Stimulated activated CD4-positive, alpha-beta T cell treated with anti-CD3 and anti-CD28 coated beads, Interleukin-4, amount 100 ng/mL, for 24 hours (primary cell): ENCODE measurements at regions not wholly inside any gene's neighbourhood (a gene's known extent, or its start where the extent isn't known, plus 50 kb on each side); places are given as distances from the start of the nearest gene placed in this dataset.
"Not testable (repeated sequence)": the region's sequence is repeated elsewhere in the genome, so short reads cannot be mapped to it uniquely, and the experiment has no call there.

Experiments used
- DNase-seq: peaks from one replicate; pipeline ENCODE4 v3.0.0-alpha.2; 2020

- no peak for DNase-seq
Measured at GRCh38 chr4:14335872-14336271, 666.4 kb upstream of the CPEB2 start.

DNA sequence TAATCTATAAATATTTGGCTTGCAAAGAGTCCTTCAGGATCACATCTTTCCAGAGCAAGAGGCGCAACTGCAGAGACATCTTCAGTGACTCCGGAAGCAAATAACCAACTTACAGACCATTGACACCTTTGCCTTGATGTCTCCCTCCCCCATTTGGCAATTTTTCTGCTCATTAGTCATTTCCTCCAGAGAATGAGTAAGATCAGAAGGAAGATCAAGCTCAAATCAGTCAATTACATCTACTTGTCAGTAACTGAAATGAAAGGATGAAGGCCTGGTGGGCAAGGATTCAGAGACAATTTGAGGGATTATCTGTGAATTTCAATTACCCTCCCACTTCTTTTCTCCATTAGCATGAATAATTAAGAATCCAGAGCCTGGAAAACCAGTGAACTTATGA is 665.6 kb upstream of the CPEB2 start:
- no peak for DNase-seq

DNA sequence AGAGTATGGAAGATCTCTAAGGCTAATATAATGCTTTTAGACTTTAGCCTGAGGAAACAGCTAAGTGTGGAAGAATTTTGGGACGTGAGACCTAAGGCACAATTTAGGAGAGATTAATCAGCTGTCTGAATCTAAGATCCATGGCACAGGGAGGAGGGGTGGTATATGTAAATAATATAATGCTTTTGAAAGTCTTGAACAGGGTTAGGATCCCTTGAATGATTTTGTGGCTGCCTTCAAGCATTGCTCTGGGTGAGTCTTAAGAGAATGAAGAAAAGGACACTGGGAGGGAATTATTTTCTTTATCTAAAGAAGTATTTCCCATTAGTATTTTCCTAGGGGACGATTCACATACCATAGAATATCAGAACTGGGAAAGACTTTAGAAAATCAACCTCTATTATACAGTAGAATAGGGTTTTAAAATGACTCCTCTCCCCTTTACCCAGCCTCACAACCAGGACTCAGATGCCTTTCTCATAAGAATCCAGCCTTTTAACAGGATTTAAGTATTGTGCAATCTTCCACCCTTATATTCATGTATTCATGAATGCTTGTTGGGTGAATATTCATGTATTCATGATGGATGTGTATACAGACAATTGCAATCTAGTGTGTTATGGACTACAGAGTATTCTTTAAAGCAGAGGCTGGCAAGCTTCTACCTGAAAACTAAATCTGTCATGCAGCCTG is 664.2 kb upstream of the CPEB2 start:
- no peak for DNase-seq

- no peak for DNase-seq
Measured at GRCh38 chr4:14338585-14339265, 663.6 kb upstream of the CPEB2 start.

GRCh38 chr4:14339715-14340114 is 662.6 kb upstream of the CPEB2 start:
- DNase-seq: no peak

- no peak for DNase-seq
Measured at GRCh38 chr4:14340321-14340720, 662.0 kb upstream of the CPEB2 start.

DNA sequence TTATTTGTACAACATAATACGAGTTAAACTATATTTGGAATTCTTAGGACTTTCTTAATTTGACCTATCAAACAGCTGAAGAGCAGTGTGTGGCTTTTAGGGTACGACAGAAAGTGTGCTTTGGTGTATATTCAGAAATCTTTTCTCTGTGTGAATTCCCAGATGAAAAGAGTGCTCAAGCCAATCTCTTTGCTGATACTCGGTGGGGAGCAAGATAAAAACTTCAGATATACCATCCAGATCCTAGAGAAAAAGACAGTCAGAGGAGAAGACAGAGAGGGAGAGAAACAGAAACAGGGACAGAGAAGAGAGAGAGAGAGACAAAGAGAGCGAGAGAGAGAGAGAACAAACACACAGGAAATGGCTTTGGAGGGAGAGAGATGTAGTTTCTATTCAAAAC is 658.3 kb upstream of the CPEB2 start:
- no peak for DNase-seq

DNA sequence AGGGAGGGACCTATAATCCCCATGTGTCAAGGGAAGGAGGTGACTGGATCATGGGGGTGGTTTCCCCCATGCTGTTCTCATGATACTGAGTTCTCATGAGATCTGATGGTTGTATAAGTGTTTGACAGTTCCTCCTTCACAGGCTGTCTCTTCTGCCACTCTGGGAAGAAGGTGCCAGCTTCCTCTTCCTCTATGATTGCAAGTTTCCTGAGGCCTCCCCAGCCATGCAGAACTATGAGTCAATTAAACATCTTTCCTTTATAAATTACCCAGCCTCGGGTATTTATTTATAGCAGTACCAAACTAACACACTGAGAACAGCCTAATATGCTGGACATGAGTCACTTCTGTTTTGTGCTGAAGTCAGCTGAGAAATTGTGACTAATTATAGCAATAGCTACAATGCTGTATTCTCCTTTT is 656.9 kb upstream of the CPEB2 start:
- no peak for DNase-seq

GRCh38 chr4:14347526-14347925 is 654.8 kb upstream of the CPEB2 start:
- no peak for DNase-seq

GRCh38 chr4:14348506-14348905 is 653.8 kb upstream of the CPEB2 start:
- no peak for DNase-seq

DNA sequence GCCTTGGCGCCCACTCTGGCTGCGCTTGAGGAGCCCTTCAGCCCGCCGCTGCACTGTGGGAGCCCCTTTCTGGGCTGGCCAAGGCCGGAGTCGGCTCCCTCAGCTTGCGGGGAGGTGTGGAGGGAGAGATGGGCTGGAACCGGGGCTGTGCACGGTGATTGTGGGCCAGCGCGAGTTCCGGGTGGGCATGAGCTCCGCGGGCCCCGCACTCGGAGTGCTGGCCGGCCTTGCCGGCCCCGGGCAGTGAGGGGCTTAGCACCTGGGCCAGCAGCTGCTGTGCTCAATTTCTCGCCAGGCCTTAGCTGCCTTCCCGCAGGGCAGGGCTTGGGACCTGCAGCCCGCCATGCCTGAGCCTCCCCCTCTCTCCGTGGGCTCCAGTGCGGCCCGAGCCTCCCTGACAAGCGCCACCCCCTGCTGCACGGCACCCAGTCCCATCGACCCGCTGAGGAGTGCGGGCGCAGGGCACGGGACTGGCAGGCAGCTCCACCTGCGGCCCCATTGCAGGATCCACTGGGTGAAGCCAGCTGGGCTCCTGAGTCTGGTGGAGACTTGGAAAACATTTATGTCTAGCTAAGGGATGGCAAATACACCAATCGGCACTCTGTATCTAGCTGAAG is 643.6 kb upstream of the CPEB2 start:
- not testable (repeated sequence) for DNase-seq

GRCh38 chr4:14359991-14360390 is 642.3 kb upstream of the CPEB2 start:
- no peak for DNase-seq

DNA sequence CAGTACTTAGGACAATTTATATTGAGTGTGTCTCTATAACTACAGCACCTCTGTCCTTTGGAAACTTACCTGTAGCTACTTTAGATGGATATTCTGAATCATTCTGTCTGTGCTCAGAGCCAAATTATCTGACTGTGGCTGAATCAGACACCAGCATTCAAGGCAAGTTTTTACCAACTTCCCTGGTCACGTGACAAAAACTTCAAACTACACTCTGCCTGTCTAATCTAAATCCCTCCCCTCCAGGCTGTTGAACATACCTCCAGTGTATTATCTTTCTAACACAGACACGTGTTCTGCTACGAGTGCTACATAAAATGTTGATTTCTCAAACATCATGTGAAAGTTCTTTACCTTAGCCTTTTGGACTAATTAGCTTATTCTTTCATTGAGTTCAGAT is 641.2 kb upstream of the CPEB2 start:
- DNase-seq: no peak

DNA sequence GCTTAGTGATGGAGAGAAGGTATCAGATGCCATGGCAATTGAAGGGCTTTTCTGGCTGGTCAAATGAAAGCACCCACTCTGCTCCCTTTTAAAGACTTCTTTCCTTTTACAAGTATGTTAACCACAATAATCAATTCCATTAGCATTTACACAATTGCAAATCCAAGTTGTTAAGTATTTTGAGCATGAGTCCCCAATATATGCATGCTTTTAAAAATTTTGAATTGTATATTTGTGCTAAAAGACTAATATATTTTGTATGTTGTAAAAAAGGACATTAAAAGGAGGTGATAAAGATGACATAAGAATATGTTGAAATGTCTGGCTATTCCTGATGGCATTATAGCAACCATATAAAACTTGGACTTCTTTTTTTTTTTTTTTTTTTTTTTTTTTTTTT is 639.9 kb upstream of the CPEB2 start:
- no peak for DNase-seq

DNA sequence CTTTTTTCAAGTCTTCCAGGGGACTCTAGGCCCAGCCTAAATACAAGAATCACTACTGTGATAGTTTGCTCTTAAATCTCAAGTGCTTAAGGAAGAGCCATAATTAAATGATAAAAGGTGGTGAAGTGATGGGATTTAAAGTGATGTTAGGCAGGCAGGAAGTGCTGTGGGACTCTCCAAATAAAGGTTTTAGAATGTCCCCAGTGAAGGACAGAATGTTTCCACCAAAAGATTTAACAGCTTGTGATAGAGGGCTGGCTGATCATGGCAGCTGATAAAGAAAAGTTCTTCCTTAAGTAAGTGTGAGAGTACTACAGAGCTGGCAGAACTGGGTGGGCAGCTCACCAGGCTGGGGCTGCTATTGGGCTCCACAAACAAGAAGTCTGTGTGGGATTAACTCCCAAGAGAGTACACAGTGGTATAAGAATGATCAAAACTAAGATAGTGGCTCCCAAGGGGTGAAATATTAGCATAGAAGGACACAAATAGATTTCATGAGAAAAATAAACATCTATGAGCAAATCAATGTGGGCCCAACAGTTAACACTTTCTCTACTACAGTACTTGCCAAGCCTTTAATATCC is 637.2 kb upstream of the CPEB2 start:
- no peak for DNase-seq

DNA sequence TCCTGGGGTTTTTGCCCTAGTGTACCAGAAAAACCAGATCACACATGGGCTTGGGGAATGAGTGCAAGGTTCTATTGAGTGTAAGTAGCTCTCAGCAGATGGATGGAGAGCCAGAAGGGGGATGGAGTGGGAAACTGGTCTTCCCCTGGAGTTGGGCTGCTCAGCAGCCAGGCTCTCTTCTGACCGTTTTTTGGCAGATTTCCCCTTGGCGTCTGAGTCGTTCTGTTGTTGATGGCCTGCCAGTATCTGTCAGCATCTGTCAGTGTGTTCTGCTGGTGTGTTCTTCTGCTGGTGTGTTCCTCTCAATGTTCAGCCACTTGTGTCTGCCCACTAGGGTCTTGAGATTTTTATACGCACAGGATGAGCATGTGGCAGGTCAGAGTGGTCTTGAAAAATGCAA is 633.9 kb upstream of the CPEB2 start:
- DNase-seq: no peak

DNA sequence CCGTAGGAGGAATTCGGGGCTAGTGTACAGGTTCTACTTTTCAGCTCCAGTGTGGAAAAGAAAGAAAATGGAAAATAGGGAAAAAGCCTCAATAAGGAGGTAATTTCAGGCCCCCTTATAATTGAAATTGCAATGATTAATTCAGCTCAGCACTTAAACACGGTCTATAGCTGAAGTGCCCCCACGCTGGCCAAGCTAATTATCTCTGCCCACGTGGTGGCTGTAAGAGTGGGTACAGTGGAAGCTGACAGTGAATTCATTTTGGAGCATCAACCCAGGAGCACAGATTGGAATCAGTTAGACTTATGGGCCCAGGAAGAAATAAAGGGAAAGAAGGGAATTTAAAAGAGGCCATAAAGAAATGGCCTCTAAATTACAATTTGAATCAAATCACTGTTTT is 631.1 kb upstream of the CPEB2 start:
- no peak for DNase-seq

DNA sequence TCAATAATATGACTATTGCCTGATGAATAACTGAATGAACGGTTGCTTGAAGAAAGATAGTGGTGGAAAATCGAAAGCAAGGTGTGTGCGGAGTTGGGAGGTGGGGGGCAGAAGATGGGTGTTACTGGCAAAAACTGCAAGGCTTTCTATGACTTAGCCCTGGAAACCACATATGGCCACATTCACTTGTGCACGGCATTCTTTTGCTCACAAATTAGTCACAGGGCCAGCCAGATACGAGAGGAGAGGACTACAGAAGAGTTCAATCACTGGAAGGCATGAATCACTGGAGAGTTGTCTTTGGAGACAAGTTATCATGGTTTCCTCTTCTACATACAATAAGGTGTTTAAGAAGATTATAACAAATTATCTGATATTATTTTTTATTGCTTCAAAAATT is 626.5 kb upstream of the CPEB2 start:
- DNase-seq: no peak

DNA sequence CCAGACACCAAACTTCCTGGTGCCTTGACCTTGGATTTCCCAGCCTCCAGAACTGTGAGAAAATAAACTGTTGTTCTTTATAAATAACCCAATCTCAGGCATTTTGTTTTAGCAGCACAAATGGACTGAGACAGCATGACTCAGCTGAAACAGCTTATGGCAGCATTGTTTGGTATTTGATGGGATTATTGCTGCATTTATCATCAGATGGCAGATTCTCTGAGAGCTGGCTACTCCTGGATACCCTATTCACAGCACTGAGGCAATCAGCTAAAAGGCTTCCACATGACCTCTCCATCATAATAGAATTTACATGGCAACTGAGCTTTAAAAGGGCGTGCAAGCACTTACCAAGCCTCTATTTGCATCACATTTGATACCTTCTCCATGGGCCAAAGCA is 623.1 kb upstream of the CPEB2 start:
- no peak for DNase-seq

- no peak for DNase-seq
Measured at GRCh38 chr4:14383652-14384051, 618.6 kb upstream of the CPEB2 start.

GRCh38 chr4:14384824-14385223 is 617.5 kb upstream of the CPEB2 start:
- no peak for DNase-seq

DNA sequence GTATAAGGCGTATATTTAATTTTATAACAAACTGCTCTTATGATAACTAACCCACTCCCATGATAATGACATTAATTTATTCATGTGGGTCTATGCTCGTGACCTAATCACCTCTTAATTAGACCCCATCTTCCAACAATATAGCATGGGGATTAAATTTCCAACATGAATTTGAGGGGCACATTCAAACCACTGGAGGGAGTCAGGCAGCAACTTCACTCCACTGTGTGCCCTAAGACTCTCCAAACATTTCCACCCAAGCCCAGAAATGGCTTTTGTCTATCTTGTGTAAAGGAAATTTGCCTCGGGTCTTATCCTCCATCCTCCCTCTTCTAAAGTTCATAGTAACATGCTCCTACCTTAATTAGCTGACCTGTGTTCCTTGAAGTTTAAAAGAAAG is 616.1 kb upstream of the CPEB2 start:
- no peak for DNase-seq

DNA sequence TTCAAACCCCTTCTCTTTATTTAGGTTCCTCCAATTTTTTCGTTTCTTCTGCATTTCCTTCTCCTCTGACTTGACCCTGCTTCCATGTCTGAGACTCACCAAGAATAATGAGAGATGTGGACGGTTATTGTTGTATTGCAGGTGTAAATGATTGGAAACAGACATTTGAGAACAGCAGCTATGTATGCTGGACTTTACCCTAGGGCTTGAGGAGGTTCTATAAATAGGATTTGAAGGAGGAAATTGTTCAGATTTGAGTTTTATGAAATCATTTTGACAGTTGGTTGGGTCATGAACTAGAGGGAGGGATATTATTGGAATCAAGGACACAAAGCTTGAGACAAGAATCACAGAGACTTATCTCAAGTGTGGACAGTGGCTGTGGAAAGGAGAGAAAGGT is 614.6 kb upstream of the CPEB2 start:
- DNase-seq: no peak

DNA sequence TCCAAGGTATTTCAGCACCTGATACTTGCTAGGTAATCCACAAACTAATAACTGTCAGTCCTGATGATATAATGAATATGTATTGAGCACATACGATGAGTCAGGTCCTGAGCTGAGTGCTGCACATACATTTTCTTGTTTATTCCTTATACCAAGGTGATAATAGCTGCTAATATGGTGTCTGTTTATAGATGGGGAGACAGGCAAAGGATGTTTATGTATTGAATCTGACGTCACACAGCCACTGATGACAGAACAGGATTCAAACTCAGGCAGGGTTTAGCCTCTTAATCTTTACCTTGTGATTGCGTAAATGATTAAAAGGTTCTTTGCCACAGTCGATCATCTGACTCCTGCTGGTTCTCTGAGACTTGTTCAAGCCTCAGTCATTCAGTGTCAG is 609.9 kb upstream of the CPEB2 start:
- DNase-seq: no peak
